IPS DF 6.9 (cell line): ENCODE measurements at regions not wholly inside any gene's neighbourhood (a gene's known extent, or its start where the extent isn't known, plus 50 kb on each side); places are given as distances from the start of the nearest gene placed in this dataset.

Source experiments
- DNase-seq: peaks from one replicate; pipeline ENCODE4 v3.0.0-alpha.2; 2013; ENCODE audit warnings: low read depth, low spot score
- H3K27ac ChIP-seq: one replicate; pipeline ENCODE4 v1.5.1; 2013; ENCODE audit warnings: low read length, control low read depth
- H3K27me3 ChIP-seq: 2 replicates; pipeline ENCODE4 v1.6.1; 2013; ENCODE audit warnings: mild to moderate bottlenecking, low read length; ENCODE audit not compliant: control insufficient read depth, insufficient read depth
- H3K36me3 ChIP-seq: 2 replicates; pipeline ENCODE4 v1.6.1; 2013; ENCODE audit warnings: low read length; ENCODE audit not compliant: control insufficient read depth, insufficient read depth
- H3K4me1 ChIP-seq: 2 replicates; pipeline ENCODE4 v1.6.1; 2013; ENCODE audit warnings: low read length; ENCODE audit not compliant: control insufficient read depth, insufficient read depth
- H3K4me3 ChIP-seq: 2 replicates; pipeline ENCODE4 v1.5.1; 2013; ENCODE audit warnings: mild to moderate bottlenecking, low read length
- H3K9me3 ChIP-seq: 2 replicates; pipeline ENCODE4 v1.6.1; 2013; ENCODE audit warnings: low read length, inconsistent platforms; ENCODE audit not compliant: control insufficient read depth, insufficient read depth
- WGBS: extraction: QIAGEN DNeasy Blood & Tissue Kit; methylation state at CpG from one replicate; pipeline ENCODE4 v1.1.7; 2013; ENCODE audit warnings: mixed read lengths, missing lambda C conversion rate; ENCODE audit not compliant: insufficient read length, insufficient coverage; 5-methylcytosine and 5-hydroxymethylcytosine counted together

GRCh38 chr6:95071464-95071863, 505.9 kb upstream of the MANEA start:
- no peak for DNase-seq
- Histone ChIP-seq H3K27me3 (no peaks in the 10 kb centered on the region), H3K4me3 (no peak overlapping the region), H3K36me3 (no peaks in the 10 kb centered on the region), H3K4me1 (no peaks in the 10 kb centered on the region), H3K9me3 (no peaks in the 10 kb centered on the region), H3K27ac (no peak overlapping the region)
- WGBS: no CpG with 5 or more reads among the region's 3 CpGs

- H3K27ac ChIP-seq: no peak overlapping the region
- no peaks in the 10 kb centered on the region for H3K36me3 ChIP-seq
- H3K9me3 ChIP-seq: no peaks in the 10 kb centered on the region
- 0 out of 2 replicates have a peak, but pooled peaks cover 1% of the 10 kb centered on the region for H3K4me1 ChIP-seq
- no CpG with 5 or more reads among the region's 1 CpG for WGBS
- H3K27me3 ChIP-seq: no peaks in the 10 kb centered on the region
- no peak for DNase-seq
- no peak overlapping the region for H3K4me3 ChIP-seq
Observed at GRCh38 chr6:95078457-95078856, 498.9 kb upstream of the MANEA start.

- Histone ChIP-seq H3K36me3 (no peaks in the 10 kb centered on the region), H3K4me1 (0 out of 2 replicates have a peak, but pooled peaks cover 1% of the 10 kb centered on the region), H3K27me3 (no peaks in the 10 kb centered on the region), H3K9me3 (no peaks in the 10 kb centered on the region), H3K27ac (no peak overlapping the region), H3K4me3 (no peak overlapping the region)
- no CpG with 5 or more reads among the region's 2 CpGs for WGBS
- DNase-seq: no peak
Observed at GRCh38 chr6:95081231-95081630, 496.1 kb upstream of the MANEA start.

- no peaks in the 10 kb centered on the region for H3K36me3 ChIP-seq
- H3K9me3 ChIP-seq: no peaks in the 10 kb centered on the region
- no peak for DNase-seq
- H3K27me3 ChIP-seq: no peaks in the 10 kb centered on the region
- 0 out of 2 replicates have a peak, but pooled peaks cover 1% of the 10 kb centered on the region for H3K4me1 ChIP-seq
- no CpG with 5 or more reads among the region's 2 CpGs for WGBS
- H3K4me3 ChIP-seq: no peak overlapping the region
- H3K27ac ChIP-seq: no peak overlapping the region
Observed at GRCh38 chr6:95081949-95082348, 495.4 kb upstream of the MANEA start.

GRCh38 chr6:95083506-95083905, 493.8 kb upstream of the MANEA start:
- DNase-seq: no peak
- 0 out of 2 replicates have a peak, but pooled peaks cover 1% of the 10 kb centered on the region for H3K4me1 ChIP-seq
- H3K27me3 ChIP-seq: no peaks in the 10 kb centered on the region
- no peak overlapping the region for H3K4me3 ChIP-seq
- H3K9me3 ChIP-seq: no peaks in the 10 kb centered on the region
- WGBS: no CpG with 5 or more reads among the region's 12 CpGs
- H3K27ac ChIP-seq: no peak overlapping the region
- no peaks in the 10 kb centered on the region for H3K36me3 ChIP-seq

- WGBS: no CpG with 5 or more reads among the region's 19 CpGs
- no peak for DNase-seq
- H3K4me1 ChIP-seq: 0 out of 2 replicates have a peak, but pooled peaks cover 1% of the 10 kb centered on the region
- no peaks in the 10 kb centered on the region for H3K27me3 ChIP-seq
- no peaks in the 10 kb centered on the region for H3K9me3 ChIP-seq
- H3K4me3 ChIP-seq: no peak overlapping the region
- H3K36me3 ChIP-seq: no peaks in the 10 kb centered on the region
- H3K27ac ChIP-seq: no peak overlapping the region
Observed at GRCh38 chr6:95084867-95085266, 492.5 kb upstream of the MANEA start.

GRCh38 chr6:95087394-95088097, 489.8 kb upstream of the MANEA start:
- Histone ChIP-seq H3K36me3 (no peaks in the 10 kb centered on the region), H3K4me1 (0 out of 2 replicates have a peak, but pooled peaks cover 1% of the 10 kb centered on the region), H3K27ac (no peak overlapping the region), H3K27me3 (no peaks in the 10 kb centered on the region), H3K9me3 (no peaks in the 10 kb centered on the region), H3K4me3 (no peak overlapping the region)
- WGBS: no CpG with 5 or more reads among the region's 8 CpGs
- DNase-seq: no peak

DNA sequence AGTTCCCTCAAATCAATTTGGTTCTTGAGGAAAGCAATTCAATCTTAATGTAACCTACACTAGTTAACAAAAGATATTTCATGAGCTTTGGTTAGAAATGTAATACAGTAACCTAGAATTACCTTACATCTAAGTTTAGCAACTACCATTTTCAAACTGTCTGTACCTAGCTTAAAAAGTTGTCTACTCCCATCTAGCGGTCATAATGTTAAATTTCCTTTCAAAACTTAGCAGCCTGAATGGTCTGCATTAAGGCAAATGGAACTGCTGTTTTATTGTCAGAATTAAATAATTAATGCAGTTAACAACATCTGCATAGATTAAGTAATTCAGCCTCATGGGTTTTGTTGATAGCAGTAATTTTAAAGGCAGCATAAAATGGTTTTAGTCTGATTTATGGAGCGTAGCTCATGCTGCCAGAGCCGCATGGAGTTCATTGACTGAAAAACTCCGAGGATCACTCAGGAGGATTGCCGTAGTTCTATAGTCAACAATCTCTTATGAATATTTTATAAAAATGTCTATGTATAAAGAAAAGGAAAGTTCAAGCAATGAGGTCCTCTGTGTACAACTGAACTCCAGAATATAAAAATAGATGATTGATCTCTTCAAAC, 485.4 kb upstream of the MANEA start:
- WGBS: no CpG with 5 or more reads among the region's 5 CpGs

DNA sequence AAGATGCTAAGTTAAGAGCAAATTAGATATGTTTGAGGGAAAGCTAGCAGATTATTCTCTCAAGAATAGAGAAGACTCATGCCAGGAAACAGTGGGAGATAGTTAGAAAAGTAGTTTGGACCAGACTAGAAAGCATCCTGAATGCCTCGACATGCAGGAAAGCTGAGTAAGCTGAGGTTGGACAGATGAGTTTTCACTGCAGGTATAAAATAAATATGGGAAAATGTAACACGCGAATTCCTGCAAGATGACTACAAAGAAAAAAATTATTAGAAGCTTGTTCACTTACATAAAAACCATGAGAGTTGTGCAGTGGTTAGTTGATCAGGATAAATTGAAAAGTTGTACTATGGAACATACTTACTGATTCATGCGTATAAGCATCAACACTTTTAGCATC, 484.2 kb upstream of the MANEA start:
- Histone ChIP-seq H3K9me3 (no peaks in the 10 kb centered on the region), H3K36me3 (no peaks in the 10 kb centered on the region), H3K27me3 (no peaks in the 10 kb centered on the region), H3K4me3 (no peak overlapping the region), H3K27ac (no peak overlapping the region), H3K4me1 (no peaks in the 10 kb centered on the region)
- WGBS: no CpG with 5 or more reads among the region's 4 CpGs
- no peak for DNase-seq

More for the DNA sequence above, 485.4 kb upstream of the MANEA start:
- Histone ChIP-seq H3K4me3 (no peak overlapping the region), H3K9me3 (no peaks in the 10 kb centered on the region), H3K27me3 (no peaks in the 10 kb centered on the region), H3K36me3 (no peaks in the 10 kb centered on the region), H3K27ac (no peak overlapping the region), H3K4me1 (no peaks in the 10 kb centered on the region)
- peak; percentile 9 for DNase-seq

DNA sequence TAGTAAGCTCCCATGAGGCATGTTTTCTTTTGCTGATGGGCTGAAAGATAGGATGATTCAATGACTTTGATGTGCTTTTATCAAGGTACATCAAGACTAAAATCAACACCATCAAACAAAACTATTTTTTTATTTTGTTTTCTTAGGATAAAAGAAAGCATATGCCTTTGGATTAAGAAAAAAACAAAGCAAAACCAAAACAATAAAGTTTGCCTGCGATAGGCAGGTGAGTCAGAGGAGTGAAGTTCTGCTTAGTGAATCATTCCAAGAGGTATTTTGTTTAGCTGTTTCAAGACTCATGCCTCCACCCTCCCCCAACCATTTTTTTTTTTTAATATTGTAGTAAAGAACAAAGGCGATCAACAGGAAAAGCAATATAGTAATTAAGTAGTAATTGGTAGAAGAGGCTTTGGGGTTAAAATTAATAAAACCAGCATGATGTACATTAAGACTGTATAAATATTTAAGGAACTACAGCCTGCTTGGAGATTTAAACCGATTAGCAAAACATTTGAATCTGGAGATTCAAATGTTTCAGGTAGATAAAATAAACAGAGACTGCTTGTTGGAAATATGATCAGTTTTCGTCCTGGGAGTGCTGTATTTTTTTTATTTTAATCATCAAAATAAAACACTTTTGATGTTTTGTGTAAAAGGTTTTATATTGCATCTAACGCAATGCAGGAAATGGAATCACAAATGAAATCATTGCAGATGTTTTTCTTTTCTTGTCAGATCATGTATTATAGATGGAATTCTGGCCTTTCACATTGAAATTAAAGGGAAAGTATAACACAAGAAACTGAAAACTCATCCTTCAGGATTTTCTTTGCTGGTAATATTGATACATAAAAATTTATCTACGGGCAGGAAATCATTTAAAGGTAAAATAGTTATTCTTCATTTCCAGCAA, 482.3 kb upstream of the MANEA start:
- Histone ChIP-seq H3K36me3 (no peaks in the 10 kb centered on the region), H3K27ac (no peak overlapping the region), H3K9me3 (no peaks in the 10 kb centered on the region), H3K4me3 (no peak overlapping the region), H3K4me1 (no peaks in the 10 kb centered on the region), H3K27me3 (no peaks in the 10 kb centered on the region)
- no peak for DNase-seq
- WGBS: no CpG with 5 or more reads among the region's 6 CpGs
